GM18505 (cell line): ENCODE measurements at regions not wholly inside any gene's neighbourhood (a gene's known extent, or its start where the extent isn't known, plus 50 kb on each side); places are given as distances from the start of the nearest gene placed in this dataset.

Source experiments
- ATAC-seq: cut with Tn5 transposase; IDR thresholded peaks from one replicate; pipeline ENCODE4 v1.9.1; 2021; ENCODE audit not compliant: unreplicated experiment
- POLR2A ChIP-seq: IDR thresholded peaks from 4 replicates; pipeline ENCODE4 v1.6.1; 2011; ENCODE audit warnings: borderline replicate concordance; ENCODE audit not compliant: insufficient read depth, insufficient read length; ENCODE audit errors: extremely low read depth

DNA sequence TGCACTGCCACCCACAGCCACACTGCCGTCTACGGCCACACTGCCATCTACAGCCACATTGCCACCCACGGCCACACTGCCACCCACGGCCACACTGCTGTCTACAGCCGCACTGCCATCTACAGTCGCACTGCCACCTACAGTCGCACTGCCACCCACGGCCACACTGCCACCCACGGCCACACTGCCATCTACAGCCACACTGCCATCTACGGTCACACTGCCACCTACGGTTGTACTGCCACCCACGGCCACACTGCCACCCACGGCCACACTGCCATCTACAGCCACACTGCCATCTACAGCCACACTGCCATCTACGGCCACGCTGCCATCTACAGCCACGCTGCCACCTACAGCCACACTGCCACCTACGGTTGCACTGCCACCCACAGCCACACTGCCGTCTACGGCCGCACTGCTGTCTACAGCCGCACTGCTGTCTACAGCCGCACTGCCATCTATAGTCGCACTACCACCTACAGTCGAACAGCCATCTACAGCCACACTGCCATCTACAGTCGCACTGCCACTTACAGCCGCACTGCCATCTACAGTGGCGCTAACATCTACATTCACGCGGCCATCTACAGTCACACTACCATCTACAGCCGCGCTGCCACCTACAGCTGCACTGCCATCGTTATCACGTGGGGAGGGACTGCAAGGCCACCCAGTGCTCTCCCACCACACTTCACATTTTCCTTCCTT is 154.6 kb upstream of the AFDN start:
- no peak for ATAC-seq
- no peak for TF ChIP-seq POLR2A

GRCh38 chr6:167672738-167673137 is 154.0 kb upstream of the AFDN start:
- no peak for ATAC-seq
- TF ChIP-seq POLR2A = no peak

DNA sequence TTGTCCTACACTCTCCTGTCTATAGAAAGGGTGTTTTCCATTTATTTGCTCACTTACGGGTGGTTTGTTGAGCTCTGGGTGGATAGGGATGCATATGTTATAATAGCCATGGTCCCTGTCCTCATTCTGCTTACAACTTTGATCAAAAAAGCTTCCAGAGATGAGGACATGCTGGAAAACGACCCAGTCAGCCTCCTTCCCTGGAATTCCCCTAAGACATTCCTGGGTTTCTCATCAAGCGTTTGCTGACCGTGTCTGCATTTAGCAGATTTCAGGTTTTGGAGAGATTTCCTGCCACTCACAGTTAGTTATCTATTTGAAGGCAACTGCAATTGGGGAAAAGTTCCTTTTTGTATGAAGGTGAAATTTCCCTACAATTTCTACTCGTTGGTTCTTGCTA is 152.8 kb upstream of the AFDN start:
- no peak for ATAC-seq
- no peak for TF ChIP-seq POLR2A

- no peak for TF ChIP-seq POLR2A
- no peak for ATAC-seq
Measured at GRCh38 chr6:167674486-167674885, 152.2 kb upstream of the AFDN start.

GRCh38 chr6:167676000-167676665 is 150.6 kb upstream of the AFDN start:
- no peak for ATAC-seq
- no peak for TF ChIP-seq POLR2A

GRCh38 chr6:167676666-167677421 is 149.9 kb upstream of the AFDN start:
- no peak for ATAC-seq
- TF ChIP-seq POLR2A = no peak

GRCh38 chr6:167677422-167677789 is 149.3 kb upstream of the AFDN start:
- ATAC-seq = no peak
- no peak for TF ChIP-seq POLR2A

- no peak for TF ChIP-seq POLR2A
- no peak for ATAC-seq
Measured at GRCh38 chr6:167678102-167679101, 148.3 kb upstream of the AFDN start.

DNA sequence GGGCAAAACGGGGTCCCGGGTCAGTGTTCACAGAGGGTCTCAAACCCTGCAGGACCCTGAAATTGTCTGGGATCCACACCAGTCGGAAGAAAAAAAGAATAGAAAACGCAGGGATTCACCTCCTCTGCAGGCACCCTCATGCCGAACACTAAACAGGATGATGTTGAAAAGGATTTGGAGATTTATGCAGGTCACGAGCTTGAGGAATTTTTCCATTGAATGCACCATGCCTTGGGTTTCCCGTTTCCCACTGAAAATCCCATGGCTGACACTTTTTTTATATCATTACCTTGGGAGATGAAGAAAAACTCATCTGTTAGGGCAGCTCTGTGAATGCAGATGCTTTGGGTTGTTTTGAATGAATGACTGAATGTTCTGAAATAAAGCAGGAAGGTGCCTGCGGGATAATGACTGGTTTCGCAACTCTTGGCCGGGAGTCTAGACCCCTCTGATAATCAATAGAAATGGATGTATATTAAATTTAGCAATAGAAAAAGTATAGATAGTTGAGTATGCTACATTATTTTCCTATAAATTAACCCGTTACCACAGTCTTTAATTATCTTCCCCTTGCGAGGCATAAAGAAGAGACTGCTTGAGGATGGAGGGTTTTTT is 147.5 kb upstream of the AFDN start:
- no peak for TF ChIP-seq POLR2A
- ATAC-seq = no peak

DNA sequence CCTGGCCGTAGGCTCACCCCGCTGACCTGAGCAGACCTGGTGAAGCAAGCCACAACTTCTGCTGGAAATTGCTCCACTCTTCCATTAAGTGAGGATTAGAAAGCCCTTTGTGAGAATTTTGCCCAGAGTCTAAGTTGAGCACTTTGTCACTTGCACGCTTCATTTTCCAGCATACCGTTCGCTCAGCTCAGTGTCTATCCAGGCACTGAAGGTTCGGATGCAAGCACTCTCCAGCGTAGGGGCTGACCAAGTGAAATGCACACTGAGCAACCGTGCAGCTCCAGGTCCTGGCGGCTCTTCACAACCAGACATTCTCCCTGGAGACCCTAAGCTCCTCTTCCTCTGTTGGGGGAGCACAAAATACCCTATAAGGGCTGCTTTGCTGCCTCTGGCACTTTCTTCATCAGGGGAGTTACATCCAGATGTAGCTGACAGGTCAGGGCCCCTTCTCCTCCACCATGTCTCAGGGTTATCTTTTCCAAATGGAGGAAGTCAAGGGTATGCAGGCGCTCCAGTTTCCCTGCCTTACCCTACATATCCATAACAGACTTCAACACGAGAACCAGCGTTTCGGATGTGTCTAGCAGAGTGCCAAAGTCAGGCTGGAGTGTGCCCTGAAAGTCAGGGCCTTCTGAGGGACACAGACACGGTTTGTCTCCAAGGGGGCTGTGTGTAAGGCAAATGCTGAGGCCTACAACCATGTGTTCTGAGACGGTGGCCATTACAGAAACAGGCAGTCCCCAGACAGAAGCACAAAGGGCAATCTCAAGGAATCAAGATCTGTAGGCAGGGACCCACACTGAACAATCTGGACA is 146.7 kb upstream of the AFDN start:
- TF ChIP-seq POLR2A = no peak
- no peak for ATAC-seq

- no peak for TF ChIP-seq POLR2A
- ATAC-seq = no peak
Measured at GRCh38 chr6:167680605-167681149, 146.0 kb upstream of the AFDN start.
